Lung (tissue), 11 donors: ENCODE measurements at regions not wholly inside any gene's neighbourhood (a gene's known extent, or its start where the extent isn't known, plus 50 kb on each side); places are given as distances from the start of the nearest gene placed in this dataset.

Experiments used
- ATAC-seq: fragments of 200-7000 bp; cut with Tn5 transposase; one replicate; pipeline ENCODE4 v1.9.1; 2020; ENCODE audit warnings: moderate number of reproducible peaks; ENCODE audit not compliant: insufficient read depth, low FRiP score
- DNase-seq, 3 donors: peaks; one replicate each; pipeline ENCODE4 v3.0.0-alpha.2; 2013 to 2017
- H3K27ac ChIP-seq, 2 donors: one replicate each; pipeline ENCODE4 v1.5.1; 2013; ENCODE audit warnings: mild to moderate bottlenecking in 2 of 2, moderate library complexity in 2 of 2, control low read depth in 1 of 2, inconsistent platforms in 1 of 2, low read depth in 1 of 2, low read length in 1 of 2
- H3K27me3 ChIP-seq, 3 donors: one replicate each; pipeline ENCODE4 v1.5.1; 2013; ENCODE audit warnings: low read length in 2 of 3; ENCODE audit not compliant: control insufficient read depth in 3 of 3, insufficient read depth in 3 of 3
- H3K36me3 ChIP-seq, 4 donors: one replicate each; pipeline ENCODE4 v1.5.1; 2013; ENCODE audit warnings: low read length in 4 of 4, mild to moderate bottlenecking in 1 of 4, moderate library complexity in 1 of 4; ENCODE audit not compliant: control insufficient read depth in 4 of 4, insufficient read depth in 4 of 4
- H3K4me1 ChIP-seq, 5 donors: one replicate each; pipeline ENCODE4 v1.5.1; 2013; ENCODE audit warnings: low read length in 5 of 5, mild to moderate bottlenecking in 2 of 5, moderate library complexity in 1 of 5; ENCODE audit not compliant: control insufficient read depth in 5 of 5, insufficient read depth in 5 of 5
- H3K4me3 ChIP-seq: one replicate; pipeline ENCODE4 v1.5.1; 2013; ENCODE audit warnings: mild to moderate bottlenecking, control low read depth, moderate library complexity
- H3K9ac ChIP-seq, 2 donors: one replicate each; pipeline ENCODE4 v1.5.1; 2013; ENCODE audit warnings: low read length in 2 of 2, control low read depth in 1 of 2; ENCODE audit not compliant: insufficient read depth in 1 of 2
- H3K9me3 ChIP-seq, 4 donors: one replicate each; pipeline ENCODE4 v1.5.1; 2013; ENCODE audit warnings: low read length in 3 of 4, mild to moderate bottlenecking in 1 of 4, moderate library complexity in 1 of 4; ENCODE audit not compliant: control insufficient read depth in 4 of 4, insufficient read depth in 3 of 4
- CTCF ChIP-seq: IDR thresholded peaks from 2 replicates; pipeline ENCODE4 v1.5.1; 2012; ENCODE audit warnings: mild to moderate bottlenecking; ENCODE audit errors: control extremely low read depth, extremely low read depth
- WGBS, 2 donors: extraction: QIAGEN DNeasy Blood & Tissue Kit; methylation state at CpG; one replicate each; pipeline ENCODE4 v1.1.7; 2013; 5-methylcytosine and 5-hydroxymethylcytosine counted together
- donor health status: control.
- donor health status: control.
- donor health status: Bipolar disorder and iron deficiency.
- donor health status: healthy.
- donor health status: DM: yes; HTN: yes; CAD: no.

DNA sequence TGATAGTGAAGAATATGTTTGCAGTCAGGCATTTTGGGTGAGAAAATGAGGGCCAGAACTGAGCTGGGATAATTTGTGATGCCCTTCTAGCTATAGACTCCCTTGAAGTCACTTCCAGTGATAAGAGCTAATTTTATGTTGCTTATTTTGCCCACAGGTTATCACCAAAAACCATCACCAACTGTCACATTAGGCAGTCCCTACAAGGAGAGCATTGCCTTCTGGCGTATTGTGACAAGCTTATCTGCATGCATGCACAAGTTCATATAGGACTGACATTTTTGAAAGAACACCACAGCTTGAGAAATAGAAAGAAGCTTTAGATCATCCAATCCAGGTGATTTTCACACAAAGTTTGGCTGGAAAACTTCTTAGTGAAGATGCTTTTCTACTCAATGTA, 735.3 kb upstream of the RAG2 start:
- Histone ChIP-seq H3K36me3 (no peaks in the 10 kb centered on the region), H3K27me3 (no peaks in the 10 kb centered on the region), H3K4me1 (no peaks in the 10 kb centered on the region), H3K9me3 (peaks cover 0 to 3% (median 0%) of the 10 kb centered on the region in 4 donors), H3K4me3 (no peak overlapping the region), H3K9ac (no peak overlapping the region), H3K27ac (no peak overlapping the region)
- ATAC-seq: no peak
- no peak for DNase-seq
- 79 to 84% methylated on average over 1 of the region's 1 CpG for WGBS, 2 donors
- no peak for TF ChIP-seq CTCF

GRCh38 chr11:37323843-37324242, 725.8 kb upstream of the RAG2 start:
- no peak for DNase-seq
- ATAC-seq: no peak

GRCh38 chr11:37322333-37323194, 724.5 kb upstream of the RAG2 start:
- no peaks in the 10 kb centered on the region for H3K36me3 ChIP-seq
- no peak overlapping the region for H3K27ac ChIP-seq
- H3K27me3 ChIP-seq: no peaks in the 10 kb centered on the region
- no peaks in the 10 kb centered on the region for H3K9me3 ChIP-seq
- H3K4me1 ChIP-seq: no peaks in the 10 kb centered on the region
- TF ChIP-seq CTCF: no peak
- no peak for DNase-seq
- no peak for ATAC-seq
- no peak overlapping the region for H3K4me3 ChIP-seq
- 76 to 84% methylated on average over 8 of the region's 8 CpGs for WGBS, 2 donors
- no peak overlapping the region for H3K9ac ChIP-seq

More at GRCh38 chr11:37323843-37324242, 725.8 kb upstream of the RAG2 start:
- Histone ChIP-seq H3K9me3 (no peaks in the 10 kb centered on the region), H3K9ac (no peak overlapping the region), H3K4me1 (no peaks in the 10 kb centered on the region), H3K4me3 (no peak overlapping the region), H3K36me3 (no peaks in the 10 kb centered on the region), H3K27ac (no peak overlapping the region), H3K27me3 (no peaks in the 10 kb centered on the region)
- no peak for TF ChIP-seq CTCF
